ENCODE measurements at regions not wholly inside any gene's neighbourhood (a gene's known extent, or its start where the extent isn't known, plus 50 kb on each side); places are given as distances from the start of the nearest gene placed in this dataset.

- in situ Hi-C loops (cut with MboI), result no loop called here
- WGBS, 2 experiments (ENCODE audit: low coverage in 1 of 2, low lambda C conversion rate in 2 of 2, missing lambda C conversion rate in 2 of 2), result 93 to 95% methylated on average over 5 of the region's 5 CpGs
- no peak for TF ChIP-seq EZH2phosphoT487 (IDR thresholded peaks at IDR 0.05; ENCODE audit: insufficient read depth, low read depth)
- TF ChIP-seq EZH2 (IDR thresholded peaks at IDR 0.05; ENCODE audit: insufficient read depth, poor library complexity, severe bottlenecking), result no peak
- Histone ChIP-seq H2AFZ (no peak overlapping the region), H3K79me2 (ENCODE audit: insufficient read depth) (no peaks in the 10 kb centered on the region), H3K27ac (peak overlapping the region; percentile 91), H3K27me3 (replicated peaks; ENCODE audit: insufficient read depth) (no peaks in the 10 kb centered on the region), H3K4me3 (no peak overlapping the region), H3F3A (ENCODE audit: insufficient read depth) (peaks cover 46% of the 10 kb centered on the region), H4K20me1 (ENCODE audit: insufficient read depth) (no peaks in the 10 kb centered on the region), H3K9me2 (ENCODE audit: insufficient read depth) (no peaks in the 10 kb centered on the region), H3K4me2 (ENCODE audit: unreplicated experiment) (peak overlapping the region; percentile 33), H3K9ac (peak overlapping the region; percentile 64), H3K9me3 (ENCODE audit: low read depth) (no peaks in the 10 kb centered on the region), H3K4me1 (ENCODE audit: insufficient read depth) (peaks cover 58% of the 10 kb centered on the region), H3K36me3 (ENCODE audit: low read depth) (no peaks in the 10 kb centered on the region)
- no peak for DNase-seq
These were observed 84.7 kb upstream of the SIRPA start for GRCh38 chr20:1810572-1810925.

DNA sequence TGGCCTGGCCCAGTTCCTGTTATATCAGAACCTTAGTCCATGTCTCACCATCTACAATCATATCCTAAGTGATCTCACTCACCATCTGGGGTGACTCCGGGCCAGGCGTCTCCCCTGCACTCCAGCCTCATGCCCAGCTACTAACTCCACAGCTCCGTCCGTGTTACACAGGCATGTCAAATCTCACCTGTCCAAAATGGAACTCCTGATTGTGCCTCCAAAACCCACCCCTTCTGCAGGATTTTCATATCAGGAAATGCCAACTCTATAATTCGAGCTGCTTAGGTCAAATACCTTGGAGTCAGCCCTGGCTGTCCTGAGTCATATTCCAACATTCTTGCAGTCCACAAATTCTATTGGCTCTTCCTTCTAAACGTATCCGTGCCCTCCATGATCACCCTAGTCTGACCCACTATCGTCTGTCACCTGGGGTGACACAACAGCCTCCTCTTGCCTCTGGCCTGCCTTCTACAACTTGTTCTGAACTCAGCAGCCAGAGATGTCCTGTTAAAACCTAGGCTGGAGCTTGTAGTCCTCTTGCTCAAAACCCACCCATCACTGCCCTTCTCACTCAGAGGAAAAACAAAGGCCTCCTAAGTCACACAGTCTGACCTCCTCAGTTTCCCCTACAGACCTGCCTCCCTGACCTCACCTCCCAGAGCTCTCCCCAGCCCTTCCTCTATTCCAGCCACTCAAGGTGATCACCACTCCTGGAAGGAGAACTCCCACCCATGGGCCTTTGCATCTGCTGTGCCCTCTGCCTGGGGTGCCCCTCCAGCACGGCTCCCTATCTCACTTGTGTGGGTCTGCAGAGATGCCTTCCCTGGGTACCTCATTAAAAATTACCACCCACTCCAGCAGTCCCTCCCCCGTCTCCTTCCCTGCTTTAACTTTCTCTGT, 85.3 kb upstream of the SIRPA start:
- Histone ChIP-seq H2AFZ (no peak overlapping the region), H3K4me2 (ENCODE audit: unreplicated experiment) (peak overlapping the region; percentile 73), H3K9me3 (ENCODE audit: low read depth) (no peaks in the 10 kb centered on the region), H3F3A (ENCODE audit: insufficient read depth) (peaks cover 43% of the 10 kb centered on the region), H4K20me1 (ENCODE audit: insufficient read depth) (no peaks in the 10 kb centered on the region), H3K36me3 (ENCODE audit: low read depth) (no peaks in the 10 kb centered on the region), H3K79me2 (ENCODE audit: insufficient read depth) (no peaks in the 10 kb centered on the region), H3K4me3 (peak overlapping the region; percentile 42), H3K9ac (peak overlapping the region; percentile 64), H3K27ac (peak overlapping the region; percentile 91), H3K27me3 (replicated peaks; ENCODE audit: insufficient read depth) (no peaks in the 10 kb centered on the region), H3K9me2 (ENCODE audit: insufficient read depth) (no peaks in the 10 kb centered on the region), H3K4me1 (ENCODE audit: insufficient read depth) (peaks cover 53% of the 10 kb centered on the region)
- TF ChIP-seq EZH2 (IDR thresholded peaks at IDR 0.05; ENCODE audit: insufficient read depth, poor library complexity, severe bottlenecking) (no peak), EZH2phosphoT487 (IDR thresholded peaks at IDR 0.05; ENCODE audit: insufficient read depth, low read depth) (no peak)
- peak; percentile 82 for DNase-seq
- in situ Hi-C loops (cut with MboI), result no loop called here
- 23 to 25% methylated on average over 10 of the region's 10 CpGs for WGBS, 2 experiments (ENCODE audit: low coverage in 1 of 2, low lambda C conversion rate in 2 of 2, missing lambda C conversion rate in 2 of 2)

DNA sequence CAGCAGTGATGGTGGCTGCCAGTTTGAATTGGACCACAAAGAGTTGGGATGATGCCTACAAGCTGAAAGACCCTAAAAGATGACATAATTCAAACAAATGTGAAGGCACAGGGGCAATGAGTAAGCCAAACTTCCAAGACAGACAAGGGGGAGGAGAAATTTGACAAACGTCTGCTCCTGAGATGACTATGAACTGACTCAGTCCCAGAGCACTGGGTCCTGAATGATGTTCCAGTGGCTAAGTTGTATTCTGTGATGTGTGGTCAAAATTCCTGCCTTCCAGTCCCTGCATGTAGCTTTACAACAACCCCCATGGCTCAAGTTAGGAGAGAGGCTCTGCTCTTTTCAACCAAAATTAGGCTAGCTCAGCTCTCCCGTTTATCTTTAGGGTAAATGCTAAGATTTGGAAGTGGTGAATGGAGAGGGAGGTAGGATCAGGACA, 86.1 kb upstream of the SIRPA start:
- H4K20me1 ChIP-seq (ENCODE audit: insufficient read depth), result no peaks in the 10 kb centered on the region
- 0% methylated on average over 2 of the region's 2 CpGs for whole genome bisulfite sequencing, 2 experiments (ENCODE audit: low coverage in 1 of 2, low lambda C conversion rate in 2 of 2, missing lambda C conversion rate in 2 of 2)
- peak; percentile 92 for DNase-seq
- peak overlapping the region; percentile 73 for H3K4me2 ChIP-seq (ENCODE audit: unreplicated experiment)
- peaks cover 53% of the 10 kb centered on the region for H3K4me1 ChIP-seq (ENCODE audit: insufficient read depth)
- in situ Hi-C loops (cut with MboI), result no loop called here
- no peaks in the 10 kb centered on the region for H3K9me2 ChIP-seq (ENCODE audit: insufficient read depth)
- peak overlapping the region; percentile 64 for H3K9ac ChIP-seq
- no peaks in the 10 kb centered on the region for H3K27me3 ChIP-seq (replicated peaks; ENCODE audit: insufficient read depth)
- TF ChIP-seq EZH2phosphoT487 (IDR thresholded peaks at IDR 0.05; ENCODE audit: insufficient read depth, low read depth) (no peak), EZH2 (IDR thresholded peaks at IDR 0.05; ENCODE audit: insufficient read depth, poor library complexity, severe bottlenecking) (no peak)
- no peaks in the 10 kb centered on the region for H3K36me3 ChIP-seq (ENCODE audit: low read depth)
- no peak overlapping the region for H2AFZ ChIP-seq
- H3K9me3 ChIP-seq (ENCODE audit: low read depth), result no peaks in the 10 kb centered on the region
- no peaks in the 10 kb centered on the region for H3K79me2 ChIP-seq (ENCODE audit: insufficient read depth)
- peak overlapping the region; percentile 91 for H3K27ac ChIP-seq
- H3K4me3 ChIP-seq, result peak overlapping the region; percentile 42
- H3F3A ChIP-seq (ENCODE audit: insufficient read depth), result peaks cover 44% of the 10 kb centered on the region

DNA sequence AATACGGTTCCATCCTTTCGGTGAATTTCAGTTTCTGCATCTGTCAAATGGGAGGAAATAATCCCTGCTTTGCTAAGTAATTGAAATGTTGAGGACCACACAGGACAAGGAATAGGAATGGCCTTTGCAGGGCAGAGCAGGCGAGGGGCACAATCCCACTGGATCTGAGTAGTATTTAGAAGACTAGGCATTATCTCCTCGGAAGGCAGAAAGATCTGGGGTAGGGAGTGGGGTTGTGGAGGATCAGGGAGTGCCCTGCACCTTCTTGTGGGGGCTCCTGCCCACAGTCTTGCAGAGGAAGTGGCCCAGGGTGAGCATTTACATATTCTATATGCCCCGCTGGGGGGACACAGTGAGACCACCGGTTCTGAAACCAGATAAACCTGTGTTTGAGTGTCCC, 87.1 kb upstream of the SIRPA start:
- peaks cover 44% of the 10 kb centered on the region for H3K4me1 ChIP-seq (ENCODE audit: insufficient read depth)
- in situ Hi-C loops (cut with MboI), result no loop called here
- no peak overlapping the region for H3K4me2 ChIP-seq (ENCODE audit: unreplicated experiment)

More for the DNA sequence above, 87.1 kb upstream of the SIRPA start:
- 79 to 83% methylated on average over 6 of the region's 6 CpGs for WGBS, 2 experiments (ENCODE audit: low coverage in 1 of 2, low lambda C conversion rate in 2 of 2, missing lambda C conversion rate in 2 of 2)
- TF ChIP-seq EZH2 (IDR thresholded peaks at IDR 0.05; ENCODE audit: insufficient read depth, poor library complexity, severe bottlenecking), result no peak
- TF ChIP-seq EZH2phosphoT487 (IDR thresholded peaks at IDR 0.05; ENCODE audit: insufficient read depth, low read depth), result no peak
- Histone ChIP-seq H3K9ac (no peak overlapping the region), H3K4me3 (no peak overlapping the region), H3K9me2 (ENCODE audit: insufficient read depth) (no peaks in the 10 kb centered on the region), H3K36me3 (ENCODE audit: low read depth) (no peaks in the 10 kb centered on the region), H2AFZ (no peak overlapping the region), H3K27ac (peak overlapping the region; percentile 91; the same call in 1 of the 2 replicates), H3K27me3 (replicated peaks; ENCODE audit: insufficient read depth) (no peaks in the 10 kb centered on the region), H3F3A (ENCODE audit: insufficient read depth) (peaks cover 43% of the 10 kb centered on the region), H4K20me1 (ENCODE audit: insufficient read depth) (no peaks in the 10 kb centered on the region), H3K79me2 (ENCODE audit: insufficient read depth) (no peaks in the 10 kb centered on the region), H3K9me3 (ENCODE audit: low read depth) (no peaks in the 10 kb centered on the region)
- DNase-seq, result no peak

Measured in GM23248 (cell line).